Karpas-422 (cell line): ENCODE measurements at regions not wholly inside any gene's neighbourhood (a gene's known extent, or its start where the extent isn't known, plus 50 kb on each side); places are given as distances from the start of the nearest gene placed in this dataset.
A peak's percentile ranks its signal among the peaks of the same experiment; 100 is the strongest.

Experiments used
- DNase-seq: peaks from one replicate; pipeline ENCODE4 v3.0.0-alpha.2; 2015
- H2AFZ ChIP-seq: fragments of 200-600 bp; sonication (generic); 2 replicates; pipeline ENCODE4 v1.6.1; 2014; ENCODE audit warnings: antibody characterized with exemption, low read length, mixed read lengths
- H3K27ac ChIP-seq: fragments of 200-600 bp; sonication (generic); 2 replicates; pipeline ENCODE4 v1.5.1; 2014; ENCODE audit warnings: mild to moderate bottlenecking, low read length, moderate library complexity
- H3K27me3 ChIP-seq: fragments of 200-600 bp; sonication (generic); 2 replicates; pipeline ENCODE4 v1.6.1; 2014; ENCODE audit warnings: low read length, mixed read lengths
- H3K36me3 ChIP-seq: fragments of 200-600 bp; sonication (generic); 2 replicates; pipeline ENCODE4 v1.6.1; 2014; ENCODE audit warnings: low read length, mixed read lengths; ENCODE audit not compliant: insufficient read depth
- H3K4me1 ChIP-seq: fragments of 200-600 bp; sonication (generic); 2 replicates; pipeline ENCODE4 v1.6.1; 2014; ENCODE audit warnings: mild to moderate bottlenecking, low read length, mixed read lengths
- H3K4me2 ChIP-seq: fragments of 200-600 bp; sonication (generic); 2 replicates; pipeline ENCODE4 v1.6.1; 2014; ENCODE audit warnings: low read length, low read depth, mild to moderate bottlenecking; ENCODE audit not compliant: poor library complexity, severe bottlenecking
- H3K4me3 ChIP-seq: fragments of 200-600 bp; sonication (generic); 2 replicates; pipeline ENCODE4 v1.5.1; 2014; ENCODE audit warnings: mild to moderate bottlenecking, antibody characterized with exemption, low read length, mixed read lengths
- H3K79me2 ChIP-seq: fragments of 200-600 bp; sonication (generic); 2 replicates; pipeline ENCODE4 v1.6.1; 2014; ENCODE audit warnings: mild to moderate bottlenecking, low read length, mixed read lengths
- H3K9ac ChIP-seq: fragments of 200-600 bp; sonication (generic); 2 replicates; pipeline ENCODE4 v1.6.0; 2014; ENCODE audit warnings: low read length
- H3K9me2 ChIP-seq: fragments of 200-600 bp; sonication (generic), shearing (Covaris generic); replicated peaks from 2 replicates; pipeline ENCODE4 v1.6.0; 2014; ENCODE audit warnings: mild to moderate bottlenecking, low read length, moderate library complexity; ENCODE audit not compliant: insufficient read depth
- H3K9me3 ChIP-seq: fragments of 300-700, 200-600 bp; sonication (generic); 2 replicates; pipeline ENCODE4 v1.6.1; 2014; ENCODE audit warnings: low read length, mixed read lengths
- H4K20me1 ChIP-seq: fragments of 200-600 bp; sonication (generic); 2 replicates; pipeline ENCODE4 v1.6.1; 2014; ENCODE audit warnings: mild to moderate bottlenecking, antibody characterized with exemption, low read length, low read depth; ENCODE audit not compliant: insufficient read depth

GRCh38 chr5:128009403-128009802 is 74.2 kb upstream of the SLC12A2 start:
- H3K9ac ChIP-seq = no peak overlapping the region
- no peaks in the 10 kb centered on the region for H3K9me2 ChIP-seq
- H3K4me3 ChIP-seq = no peak overlapping the region
- no peaks in the 10 kb centered on the region for H3K27me3 ChIP-seq
- H2AFZ ChIP-seq = no peak overlapping the region
- peaks cover 39% of the 10 kb centered on the region for H3K79me2 ChIP-seq
- no peak for DNase-seq
- peak overlapping the region; percentile 38; the same call in 1 of the 2 replicates for H3K27ac ChIP-seq
- no peak overlapping the region for H3K4me2 ChIP-seq
- peaks cover 21% of the 10 kb centered on the region for H3K4me1 ChIP-seq
- H3K36me3 ChIP-seq = peaks cover 6% of the 10 kb centered on the region; the same call in 1 of the 2 replicates
- H3K9me3 ChIP-seq = no peaks in the 10 kb centered on the region
- no peaks in the 10 kb centered on the region for H4K20me1 ChIP-seq

GRCh38 chr5:128011339-128011738 is 72.2 kb upstream of the SLC12A2 start:
- Histone ChIP-seq H3K36me3 (no peaks in the 10 kb centered on the region), H3K4me1 (peaks cover 38% of the 10 kb centered on the region), H3K9me2 (no peaks in the 10 kb centered on the region), H4K20me1 (no peaks in the 10 kb centered on the region), H3K27me3 (no peaks in the 10 kb centered on the region), H3K79me2 (peaks cover 53% of the 10 kb centered on the region), H3K4me2 (no peak overlapping the region), H2AFZ (no peak overlapping the region), H3K27ac (no peak overlapping the region), H3K9me3 (no peaks in the 10 kb centered on the region), H3K4me3 (no peak overlapping the region), H3K9ac (no peak overlapping the region)
- no peak for DNase-seq

GRCh38 chr5:128014578-128014977 is 69.0 kb upstream of the SLC12A2 start:
- Histone ChIP-seq H3K9me3 (no peaks in the 10 kb centered on the region), H3K79me2 (peaks cover 61% of the 10 kb centered on the region), H3K36me3 (no peaks in the 10 kb centered on the region; the same call in 1 of the 2 replicates), H3K9ac (no peak overlapping the region), H3K27ac (no peak overlapping the region), H3K9me2 (no peaks in the 10 kb centered on the region), H3K4me1 (peaks cover 69% of the 10 kb centered on the region), H3K4me3 (no peak overlapping the region), H4K20me1 (no peaks in the 10 kb centered on the region), H3K4me2 (no peak overlapping the region), H2AFZ (no peak overlapping the region), H3K27me3 (no peaks in the 10 kb centered on the region)
- no peak for DNase-seq

- peaks cover 58% of the 10 kb centered on the region for H3K79me2 ChIP-seq
- peak overlapping the region; percentile 59; the same call in 1 of the 2 replicates for H3K27ac ChIP-seq
- no peak overlapping the region for H3K4me3 ChIP-seq
- no peaks in the 10 kb centered on the region for H3K9me2 ChIP-seq
- H4K20me1 ChIP-seq = no peaks in the 10 kb centered on the region
- no peaks in the 10 kb centered on the region for H3K27me3 ChIP-seq
- peaks cover 75% of the 10 kb centered on the region for H3K4me1 ChIP-seq
- H3K4me2 ChIP-seq = no peak overlapping the region
- H3K9me3 ChIP-seq = no peaks in the 10 kb centered on the region
- no peak overlapping the region for H2AFZ ChIP-seq
- no peak for DNase-seq
- no peaks in the 10 kb centered on the region; the same call in 1 of the 2 replicates for H3K36me3 ChIP-seq
- H3K9ac ChIP-seq = no peak overlapping the region
Observed at GRCh38 chr5:128015478-128015877, 68.1 kb upstream of the SLC12A2 start.

GRCh38 chr5:128015978-128016377 is 67.6 kb upstream of the SLC12A2 start:
- H3K4me3 ChIP-seq = no peak overlapping the region
- H4K20me1 ChIP-seq = no peaks in the 10 kb centered on the region
- peaks cover 58% of the 10 kb centered on the region for H3K79me2 ChIP-seq
- H3K36me3 ChIP-seq = no peaks in the 10 kb centered on the region; the same call in 1 of the 2 replicates
- H3K9ac ChIP-seq = no peak overlapping the region
- no peak overlapping the region for H3K4me2 ChIP-seq
- H3K27me3 ChIP-seq = no peaks in the 10 kb centered on the region
- DNase-seq = no peak
- peak overlapping the region; percentile 59 for H3K27ac ChIP-seq
- peaks cover 79% of the 10 kb centered on the region for H3K4me1 ChIP-seq
- H3K9me2 ChIP-seq = no peaks in the 10 kb centered on the region
- H3K9me3 ChIP-seq = no peaks in the 10 kb centered on the region
- no peak overlapping the region for H2AFZ ChIP-seq

GRCh38 chr5:128019391-128019790 is 64.2 kb upstream of the SLC12A2 start:
- Histone ChIP-seq H2AFZ (no peak overlapping the region), H3K9ac (no peak overlapping the region), H3K27ac (no peak overlapping the region)

GRCh38 chr5:128020012-128020411 is 63.6 kb upstream of the SLC12A2 start:
- DNase-seq = no peak
- Histone ChIP-seq H3K9me3 (0 out of 2 replicates have a peak, but pooled peaks cover 4% of the 10 kb centered on the region), H4K20me1 (no peaks in the 10 kb centered on the region), H3K4me2 (no peak overlapping the region), H2AFZ (no peak overlapping the region), H3K4me1 (peaks cover 64% of the 10 kb centered on the region), H3K36me3 (peaks cover 29% of the 10 kb centered on the region), H3K27me3 (no peaks in the 10 kb centered on the region), H3K4me3 (no peak overlapping the region), H3K27ac (peak overlapping the region; percentile 18), H3K79me2 (peaks cover 63% of the 10 kb centered on the region), H3K9me2 (no peaks in the 10 kb centered on the region), H3K9ac (no peak overlapping the region)

More at GRCh38 chr5:128019391-128019790, 64.2 kb upstream of the SLC12A2 start:
- no peak overlapping the region for H3K4me3 ChIP-seq
- H3K9me3 ChIP-seq = 0 out of 2 replicates have a peak, but pooled peaks cover 4% of the 10 kb centered on the region
- H3K27me3 ChIP-seq = no peaks in the 10 kb centered on the region
- no peak for DNase-seq
- no peaks in the 10 kb centered on the region for H4K20me1 ChIP-seq
- H3K9me2 ChIP-seq = no peaks in the 10 kb centered on the region
- no peak overlapping the region for H3K4me2 ChIP-seq
- peaks cover 63% of the 10 kb centered on the region for H3K79me2 ChIP-seq
- H3K4me1 ChIP-seq = peaks cover 70% of the 10 kb centered on the region
- H3K36me3 ChIP-seq = peaks cover 23% of the 10 kb centered on the region

GRCh38 chr5:128021411-128021810 is 62.2 kb upstream of the SLC12A2 start:
- Histone ChIP-seq H3K4me1 (peaks cover 53% of the 10 kb centered on the region), H3K9ac (no peak overlapping the region), H3K9me2 (no peaks in the 10 kb centered on the region)

More at GRCh38 chr5:128021411-128021810, 62.2 kb upstream of the SLC12A2 start:
- H3K27me3 ChIP-seq = no peaks in the 10 kb centered on the region
- H4K20me1 ChIP-seq = no peaks in the 10 kb centered on the region
- H3K4me2 ChIP-seq = no peak overlapping the region
- 0 out of 2 replicates have a peak, but pooled peaks cover 4% of the 10 kb centered on the region for H3K9me3 ChIP-seq
- H3K27ac ChIP-seq = peak overlapping the region; percentile 18; the same call in 1 of the 2 replicates
- H2AFZ ChIP-seq = no peak overlapping the region
- peaks cover 36% of the 10 kb centered on the region for H3K36me3 ChIP-seq
- H3K4me3 ChIP-seq = no peak overlapping the region
- no peak for DNase-seq
- peaks cover 56% of the 10 kb centered on the region for H3K79me2 ChIP-seq
